ENCODE measurements at regions not wholly inside any gene's neighbourhood (a gene's known extent, or its start where the extent isn't known, plus 50 kb on each side); places are given as distances from the start of the nearest gene placed in this dataset.

- POLR2A ChIA-PET, result no interaction called here
Measured at GRCh38 chr1:106480629-106481028, 575.8 kb upstream of the PRMT6 start.

GRCh38 chr1:106492880-106493279, 563.6 kb upstream of the PRMT6 start:
- Histone ChIP-seq H2AFZ (ENCODE audit: insufficient read depth, low read depth, low read length, poor library complexity, severe bottlenecking) (no peak overlapping the region), H3K9ac (ENCODE audit: low read length) (no peak overlapping the region), H3K36me3 (replicated peaks in 1 of 2; ENCODE audit: control extremely low read depth in 1 of 2, control insufficient read depth in 1 of 2, extremely low read depth in 1 of 2, insufficient read depth in 2 of 2, low read length in 1 of 2) (no peaks in the 10 kb centered on the region), H3K4me3 (ENCODE audit: control extremely low read depth in 1 of 5, extremely low read depth in 1 of 5, insufficient read depth in 1 of 5, low read depth in 2 of 5, low read length in 4 of 5) (no peak overlapping the region), H3K79me2 (ENCODE audit: control insufficient read depth, insufficient read depth, low read length) (no peaks in the 10 kb centered on the region), H4K20me1 (ENCODE audit: control insufficient read depth, insufficient read depth, low read length, poor library complexity, severe bottlenecking) (no peaks in the 10 kb centered on the region), H3K4me2 (replicated peaks; ENCODE audit: low read depth, low read length, poor library complexity, severe bottlenecking) (no peak overlapping the region), H3K4me1 (ENCODE audit: control insufficient read depth in 2 of 2, insufficient read depth in 2 of 2, low read length in 2 of 2) (no peaks in the 10 kb centered on the region), H3K9me3 (ENCODE audit: control extremely low read depth in 1 of 3, control insufficient read depth in 2 of 3, insufficient read depth in 1 of 3, low read length in 2 of 3) (no peaks in the 10 kb centered on the region), H3K27me3 (replicated peaks in 1 of 4; ENCODE audit: control extremely low read depth in 1 of 4, control insufficient read depth in 3 of 4, insufficient read depth in 4 of 4, low read length in 3 of 4) (no peaks in the 10 kb centered on the region), H3K27ac (ENCODE audit: low read length in 2 of 2) (no peak overlapping the region)
- ATAC-seq (ENCODE audit: low read depth), result no peak
- Mint-ChIP-seq H3K4me3 (no peak overlapping the region), H3K4me1 (no peaks in the 10 kb centered on the region), H3K9me3 (ENCODE audit: insufficient read depth) (peaks cover 6% of the 10 kb centered on the region), H3K27ac (no peak overlapping the region), H3K27me3 (no peaks in the 10 kb centered on the region)
- no peak for TF ChIP-seq CTCF (IDR thresholded peaks at IDR 0.05)
- TF ChIP-seq EZH2 (IDR thresholded peaks at IDR 0.05; ENCODE audit: borderline replicate concordance, insufficient read depth, low read depth, low read length, poor library complexity, severe bottlenecking), result no peak
- ChIA-PET POLR2A (no interaction called here), CTCF (no interaction called here)
- intact Hi-C loops (cut with micrococcal nuclease), result loop anchor here (1.0 kb wide), 1 partner anchor 11 kb away; no protein-coding TSS in a partner anchor
- 88% methylated on average over 4 of the region's 4 CpGs for WGBS (ENCODE audit: insufficient coverage)
- no peak for DNase-seq

More at GRCh38 chr1:106480629-106481028, 575.8 kb upstream of the PRMT6 start:
- WGBS (ENCODE audit: insufficient coverage), result no CpG with 5 or more reads among the region's 3 CpGs
- Histone ChIP-seq H3K4me1 (ENCODE audit: control insufficient read depth in 2 of 2, insufficient read depth in 2 of 2, low read length in 2 of 2) (no peaks in the 10 kb centered on the region), H3K27ac (ENCODE audit: low read length in 2 of 2) (no peak overlapping the region), H3K27me3 (replicated peaks in 1 of 4; ENCODE audit: control extremely low read depth in 1 of 4, control insufficient read depth in 3 of 4, insufficient read depth in 4 of 4, low read length in 3 of 4) (no peaks in the 10 kb centered on the region), H3K9me3 (ENCODE audit: control extremely low read depth in 1 of 3, control insufficient read depth in 2 of 3, insufficient read depth in 1 of 3, low read length in 2 of 3) (peaks cover 0 to 7% (median 0%) of the 10 kb centered on the region in 3 donors), H4K20me1 (ENCODE audit: control insufficient read depth, insufficient read depth, low read length, poor library complexity, severe bottlenecking) (no peaks in the 10 kb centered on the region), H3K9ac (ENCODE audit: low read length) (no peak overlapping the region), H2AFZ (ENCODE audit: insufficient read depth, low read depth, low read length, poor library complexity, severe bottlenecking) (no peak overlapping the region), H3K4me2 (replicated peaks; ENCODE audit: low read depth, low read length, poor library complexity, severe bottlenecking) (no peak overlapping the region), H3K4me3 (ENCODE audit: control extremely low read depth in 1 of 5, extremely low read depth in 1 of 5, insufficient read depth in 1 of 5, low read depth in 2 of 5, low read length in 4 of 5) (no peak overlapping the region), H3K36me3 (replicated peaks in 1 of 2; ENCODE audit: control extremely low read depth in 1 of 2, control insufficient read depth in 1 of 2, extremely low read depth in 1 of 2, insufficient read depth in 2 of 2, low read length in 1 of 2) (no peaks in the 10 kb centered on the region), H3K79me2 (ENCODE audit: control insufficient read depth, insufficient read depth, low read length) (no peaks in the 10 kb centered on the region)
- CTCF ChIA-PET, result no interaction called here
- Mint-ChIP-seq H3K27ac (no peak overlapping the region), H3K4me3 (no peak overlapping the region), H3K9me3 (ENCODE audit: insufficient read depth) (peaks cover 6% of the 10 kb centered on the region), H3K4me1 (no peaks in the 10 kb centered on the region), H3K27me3 (no peaks in the 10 kb centered on the region)
- ATAC-seq (ENCODE audit: low read depth) (no peak), DNase-seq (no peak)
- intact Hi-C loops (cut with micrococcal nuclease), result no loop called here
- TF ChIP-seq EZH2 (IDR thresholded peaks at IDR 0.05; ENCODE audit: borderline replicate concordance, insufficient read depth, low read depth, low read length, poor library complexity, severe bottlenecking) (no peak), CTCF (IDR thresholded peaks at IDR 0.05) (no peak)
